ENCODE measurements at regions not wholly inside any gene's neighbourhood (a gene's known extent, or its start where the extent isn't known, plus 50 kb on each side); places are given as distances from the start of the nearest gene placed in this dataset.

DNA sequence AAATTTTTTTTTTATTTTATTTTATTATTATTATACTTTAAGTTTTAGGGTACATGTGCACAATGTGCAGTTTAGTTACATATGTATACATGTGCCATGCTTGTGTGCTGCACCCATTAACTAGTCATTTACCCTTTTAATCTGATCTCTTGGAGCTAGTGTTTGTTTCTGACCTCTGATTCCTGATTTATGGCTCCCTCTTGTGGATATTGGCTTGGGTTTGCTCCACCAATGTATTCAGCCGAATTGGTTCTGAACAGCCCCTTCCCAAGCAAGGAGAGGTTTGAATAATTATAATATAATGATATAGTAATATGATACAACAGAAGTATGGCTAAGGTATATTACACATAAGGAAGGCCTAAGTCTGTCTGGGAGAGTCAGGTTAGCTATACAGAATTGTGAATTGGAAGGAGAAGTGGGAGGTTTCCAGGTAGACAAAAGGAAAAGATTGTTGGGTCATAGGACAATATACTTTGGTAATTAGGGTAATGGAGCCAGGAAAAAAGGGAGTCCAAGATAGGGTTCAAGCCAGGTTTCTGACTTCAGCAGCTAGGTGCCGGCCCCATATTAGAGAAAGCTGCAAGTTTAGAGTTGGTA, 53.1 kb upstream of the HMCN1 start:
- no peak overlapping the region for H3K4me3 ChIP-seq (ENCODE audit: low read length)
- peak; percentile 39 for DNase-seq (ENCODE audit: low read depth, low spot score)

DNA sequence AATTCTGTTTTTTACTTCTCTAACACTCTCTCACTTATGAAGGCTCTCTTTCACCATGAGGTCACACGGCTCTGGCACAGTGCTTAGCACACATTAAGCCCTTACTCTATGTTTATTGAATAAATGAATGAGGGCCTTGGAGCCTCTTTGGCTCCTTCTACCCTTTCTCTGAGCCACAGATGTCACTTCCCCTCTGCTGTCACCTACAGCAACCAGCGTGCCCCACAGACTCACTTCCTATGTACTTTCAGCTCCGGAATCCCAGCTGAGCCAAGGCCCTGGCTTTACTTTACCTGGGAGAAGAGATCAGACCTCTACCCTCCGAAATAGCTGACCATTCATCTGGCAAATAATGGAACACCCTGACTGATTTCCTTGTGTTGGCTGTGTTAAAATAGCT, 53.7 kb upstream of the HMCN1 start:
- DNase-seq (ENCODE audit: low read depth, low spot score), result no peak
- no peak overlapping the region for H3K4me3 ChIP-seq (ENCODE audit: low read length)

GRCh38 chr1:185679220-185679619, 55.0 kb upstream of the HMCN1 start:
- no peak overlapping the region for H3K4me3 ChIP-seq (ENCODE audit: low read length)
- no peak for DNase-seq (ENCODE audit: low read depth, low spot score)

- DNase-seq (ENCODE audit: low read depth, low spot score), result no peak
- no peak overlapping the region for H3K4me3 ChIP-seq (ENCODE audit: low read length)
These were observed 57.2 kb upstream of the HMCN1 start for GRCh38 chr1:185676969-185677368.

- no peak for DNase-seq (ENCODE audit: low read depth, low spot score)
- no peak overlapping the region for H3K4me3 ChIP-seq (ENCODE audit: low read length)
These were observed 60.0 kb upstream of the HMCN1 start for GRCh38 chr1:185674201-185674600.

- H3K4me3 ChIP-seq (ENCODE audit: low read length), result no peak overlapping the region
- no peak for DNase-seq (ENCODE audit: low read depth, low spot score)
These were observed 61.4 kb upstream of the HMCN1 start for GRCh38 chr1:185672719-185673360.

GRCh38 chr1:185670187-185670627, 64.0 kb upstream of the HMCN1 start:
- DNase-seq (ENCODE audit: low read depth, low spot score), result peak; percentile 21
- no peak overlapping the region for H3K4me3 ChIP-seq (ENCODE audit: low read length)

GRCh38 chr1:185668013-185668412, 66.2 kb upstream of the HMCN1 start:
- DNase-seq (ENCODE audit: low read depth, low spot score), result no peak
- no peak overlapping the region for H3K4me3 ChIP-seq (ENCODE audit: low read length)

DNA sequence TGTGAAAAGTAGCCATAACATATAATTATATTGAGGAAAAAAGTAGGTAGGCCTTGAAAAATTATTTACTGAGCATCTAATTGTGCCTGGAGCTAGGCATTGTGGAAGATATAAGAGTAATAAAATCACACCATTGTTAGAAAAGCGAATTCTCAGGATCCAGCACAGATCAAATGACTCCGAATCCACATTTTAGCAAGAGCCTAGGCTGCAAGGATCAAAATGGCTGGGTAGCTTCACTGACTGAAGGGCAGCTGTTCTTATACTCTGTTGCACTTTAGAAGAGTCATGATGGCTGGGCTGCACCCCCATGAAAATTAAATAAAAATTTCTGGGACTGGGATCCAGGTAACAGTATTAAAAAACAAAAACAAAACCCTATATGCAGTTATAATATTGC, 67.6 kb upstream of the HMCN1 start:
- no peak for DNase-seq (ENCODE audit: low read depth, low spot score)
- no peak overlapping the region for H3K4me3 ChIP-seq (ENCODE audit: low read length)

GRCh38 chr1:185663771-185664296, 70.4 kb upstream of the HMCN1 start:
- no peak overlapping the region for H3K4me3 ChIP-seq (ENCODE audit: low read length)
- DNase-seq (ENCODE audit: low read depth, low spot score), result no peak

DNA sequence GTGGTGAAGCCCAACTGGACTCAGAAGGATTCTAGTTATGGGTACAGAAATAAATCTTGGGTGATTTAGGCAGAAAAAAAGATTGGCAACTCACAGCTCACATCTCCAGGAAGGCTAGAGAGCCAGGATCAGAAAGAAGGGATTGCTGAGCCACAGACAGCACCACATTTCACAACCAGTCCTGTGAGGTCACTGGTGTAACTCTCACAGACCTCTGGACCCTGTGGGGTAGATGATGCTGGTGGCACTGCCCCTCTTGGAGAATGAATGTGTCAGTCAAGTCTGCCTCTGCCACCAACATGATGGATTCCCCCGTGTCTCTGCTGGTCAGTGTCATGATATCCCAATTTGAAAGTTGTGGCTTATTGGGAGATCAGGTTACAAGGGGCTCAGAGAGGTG, 70.9 kb upstream of the HMCN1 start:
- H3K4me3 ChIP-seq (ENCODE audit: low read length), result no peak overlapping the region
- no peak for DNase-seq (ENCODE audit: low read depth, low spot score)

DNA sequence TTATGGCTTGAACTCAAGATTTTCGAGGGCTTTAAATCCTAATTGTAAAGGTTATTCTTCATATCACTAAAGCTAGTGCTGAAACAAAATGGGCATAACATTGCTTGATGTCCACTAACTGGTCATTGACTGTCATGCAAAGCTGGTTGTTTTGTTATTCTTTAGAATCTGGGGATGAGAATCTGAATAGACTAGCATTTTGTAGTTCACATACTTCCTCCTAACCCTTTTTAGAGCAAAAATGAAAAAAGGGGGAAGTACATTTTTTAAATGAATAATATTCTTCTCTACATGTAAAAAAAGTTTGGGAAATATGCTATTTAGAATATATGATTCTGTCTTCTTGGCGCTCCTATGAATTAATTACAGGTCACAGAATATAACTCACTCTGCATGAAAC, 72.2 kb upstream of the HMCN1 start:
- no peak overlapping the region for H3K4me3 ChIP-seq (ENCODE audit: low read length)
- DNase-seq (ENCODE audit: low read depth, low spot score), result no peak

DNA sequence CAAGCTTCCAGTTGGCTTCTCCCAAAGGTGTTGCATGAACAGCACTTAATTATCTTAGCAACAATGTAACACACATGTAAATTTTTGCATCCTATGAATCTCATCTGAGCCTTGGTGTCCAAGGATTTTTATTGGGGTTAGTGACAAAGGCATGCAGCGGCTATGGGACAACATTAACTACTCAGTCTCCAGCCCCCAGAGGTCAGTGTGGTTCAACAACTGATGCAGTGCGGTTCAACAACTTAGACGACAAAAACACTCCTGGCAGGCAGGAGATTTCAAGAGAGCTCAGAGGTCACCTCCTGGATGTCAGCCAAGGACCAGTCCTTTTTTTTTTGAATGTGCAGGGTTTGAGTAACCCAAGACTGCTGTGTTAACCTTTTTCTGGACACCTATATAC, 77.5 kb upstream of the HMCN1 start:
- DNase-seq (ENCODE audit: low read depth, low spot score), result no peak
- H3K4me3 ChIP-seq (ENCODE audit: low read length), result no peak overlapping the region

GRCh38 chr1:185654952-185655314, 79.3 kb upstream of the HMCN1 start:
- no peak overlapping the region for H3K4me3 ChIP-seq (ENCODE audit: low read length)
- DNase-seq (ENCODE audit: low read depth, low spot score), result no peak

DNA sequence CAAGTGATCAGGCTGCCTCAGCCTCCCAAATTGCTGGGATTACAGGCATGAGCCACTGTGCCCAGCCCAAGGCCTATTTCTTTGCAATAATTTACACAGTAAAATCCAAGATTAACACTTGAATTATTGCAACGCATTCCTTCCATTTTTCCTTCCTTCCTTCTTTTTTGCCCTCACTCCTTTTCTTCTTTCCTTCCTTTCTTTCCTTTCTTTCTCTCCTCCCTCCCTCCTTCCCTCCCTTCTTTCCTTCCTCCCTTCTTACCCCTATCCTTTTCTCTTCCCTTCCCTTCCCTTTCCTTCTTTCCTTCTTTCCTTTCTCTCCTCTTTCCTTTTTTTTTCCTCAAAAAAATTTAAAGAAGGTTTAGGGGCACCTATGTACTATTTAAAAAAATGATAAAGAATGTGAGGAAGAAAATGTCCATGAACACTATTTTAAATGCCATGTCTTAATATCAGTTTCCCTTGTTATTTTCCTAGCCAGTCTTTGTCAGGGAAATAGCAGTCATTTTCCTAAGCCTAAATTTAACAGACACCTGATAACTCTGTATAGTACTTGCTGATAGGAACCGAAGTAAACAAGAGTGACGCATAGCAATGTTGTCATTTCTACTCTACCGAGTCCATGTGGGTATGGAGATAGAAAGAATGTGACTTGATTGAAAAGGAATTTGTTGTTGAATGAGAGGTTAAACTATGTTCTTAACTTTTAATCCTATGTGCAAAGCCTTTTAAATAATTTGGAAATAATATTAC, 79.8 kb upstream of the HMCN1 start:
- no peak for DNase-seq (ENCODE audit: low read depth, low spot score)
- no peak overlapping the region for H3K4me3 ChIP-seq (ENCODE audit: low read length)

DNA sequence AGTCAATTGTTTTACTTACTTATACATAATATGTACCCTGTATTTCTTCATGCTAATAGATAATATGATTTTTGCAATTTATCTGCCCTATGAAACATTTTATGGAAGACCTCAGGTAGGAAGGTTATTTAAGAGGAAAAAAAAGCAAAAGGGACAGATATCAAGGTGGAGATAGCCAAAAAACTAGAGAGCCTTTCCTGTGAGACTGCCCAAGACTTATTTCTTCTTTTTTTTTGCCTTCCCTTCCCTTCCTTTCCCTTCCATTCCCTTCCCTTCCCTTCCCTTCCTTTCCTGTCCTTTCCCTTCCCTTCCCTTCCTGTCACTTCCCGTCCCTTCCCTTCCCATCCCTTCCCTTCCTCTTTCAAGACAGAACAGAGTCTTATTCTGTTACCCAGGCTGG, 80.6 kb upstream of the HMCN1 start:
- no peak for DNase-seq (ENCODE audit: low read depth, low spot score)
- H3K4me3 ChIP-seq (ENCODE audit: low read length), result no peak overlapping the region

- DNase-seq (ENCODE audit: low read depth, low spot score), result peak; percentile 35
These were observed 81.8 kb upstream of the HMCN1 start for GRCh38 chr1:185652348-185652747.

GRCh38 chr1:185650602-185651230, 83.5 kb upstream of the HMCN1 start:
- no peak overlapping the region for H3K4me3 ChIP-seq (ENCODE audit: low read length)
- no peak for DNase-seq (ENCODE audit: low read depth, low spot score)

More at GRCh38 chr1:185652348-185652747, 81.8 kb upstream of the HMCN1 start:
- no peak overlapping the region for H3K4me3 ChIP-seq (ENCODE audit: low read length)

DNA sequence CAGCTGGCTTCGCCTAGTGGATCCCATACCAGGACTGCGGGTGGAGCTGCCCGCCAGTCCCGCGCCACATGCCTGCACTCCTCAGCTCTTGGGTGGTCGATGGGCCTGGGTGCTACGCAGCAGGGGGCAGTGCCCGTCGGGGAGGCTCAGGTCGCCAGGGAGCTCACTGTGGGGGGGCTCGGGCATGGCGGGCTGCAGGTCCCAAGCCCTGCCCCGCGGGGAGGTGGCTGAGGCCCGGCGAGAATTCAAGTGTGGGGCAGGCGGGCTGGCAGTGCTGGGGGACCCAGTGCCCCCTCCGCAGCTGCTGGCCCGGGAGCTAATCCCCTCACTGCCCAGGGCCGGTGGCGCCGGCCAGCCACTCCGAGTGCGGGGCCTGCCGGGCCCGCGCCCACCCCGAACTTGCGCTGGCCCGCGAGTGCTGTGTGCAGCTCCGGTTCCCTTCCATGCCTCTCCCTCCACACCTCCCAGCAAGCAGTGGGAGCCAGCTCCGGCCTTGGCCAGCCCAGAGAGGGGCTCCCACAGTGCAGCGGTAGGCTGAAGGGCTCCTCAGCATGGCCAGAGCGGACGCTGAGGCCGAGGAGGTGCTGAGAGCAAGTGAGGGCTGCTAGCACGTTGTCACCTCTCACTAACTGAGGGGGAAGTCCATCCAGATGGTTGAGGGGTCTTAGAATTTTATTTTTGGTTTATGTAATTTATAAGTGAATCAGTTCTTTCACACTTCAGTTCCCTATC, 85.2 kb upstream of the HMCN1 start:
- DNase-seq (ENCODE audit: low read depth, low spot score), result no peak
- H3K4me3 ChIP-seq (ENCODE audit: low read length), result no peak overlapping the region

Measured in Jurkat, Clone E6-1 (cell line).